Cardiac muscle cell (in vitro differentiated cells and primary cell): ENCODE measurements at regions not wholly inside any gene's neighbourhood (a gene's known extent, or its start where the extent isn't known, plus 50 kb on each side); places are given as distances from the start of the nearest gene placed in this dataset.
"Not testable (repeated sequence)": the region's sequence is repeated elsewhere in the genome, so short reads cannot be mapped to it uniquely, and the experiment has no call there.

Experiments used
- DNase-seq, 2 donors: peaks; one replicate each; pipeline versions ENCODE4 v3.0.0 to v3.0.0-alpha.2; 2010 to 2017; ENCODE audit warnings: low read depth in 1 of 2, low spot score in 1 of 2
- H3K27ac ChIP-seq: fragments of 200-600 bp; sonication (generic); 2 replicates; pipeline ENCODE4 v1.5.1; 2016
- H3K27me3 ChIP-seq: fragments of 200-600 bp; sonication (generic); 2 replicates; pipeline ENCODE4 v1.6.0; 2016; ENCODE audit warnings: control low read depth
- H3K36me3 ChIP-seq: fragments of 200-600 bp; sonication (generic); 2 replicates; pipeline ENCODE4 v1.5.1; 2016; ENCODE audit warnings: control low read depth
- H3K4me1 ChIP-seq: fragments of 200-600 bp; sonication (generic); 2 replicates; pipeline ENCODE4 v1.8.1; 2017; ENCODE audit warnings: low read depth, mild to moderate bottlenecking, mixed run types
- H3K4me3 ChIP-seq: fragments of 200-600 bp; sonication (generic); 2 replicates; pipeline ENCODE4 v1.5.1; 2016; ENCODE audit warnings: mild to moderate bottlenecking
- H3K9me3 ChIP-seq: fragments of 200-600 bp; sonication (generic); 2 replicates; pipeline ENCODE4 v1.5.1; 2017; ENCODE audit warnings: low read depth, mild to moderate bottlenecking, control low read depth

DNA sequence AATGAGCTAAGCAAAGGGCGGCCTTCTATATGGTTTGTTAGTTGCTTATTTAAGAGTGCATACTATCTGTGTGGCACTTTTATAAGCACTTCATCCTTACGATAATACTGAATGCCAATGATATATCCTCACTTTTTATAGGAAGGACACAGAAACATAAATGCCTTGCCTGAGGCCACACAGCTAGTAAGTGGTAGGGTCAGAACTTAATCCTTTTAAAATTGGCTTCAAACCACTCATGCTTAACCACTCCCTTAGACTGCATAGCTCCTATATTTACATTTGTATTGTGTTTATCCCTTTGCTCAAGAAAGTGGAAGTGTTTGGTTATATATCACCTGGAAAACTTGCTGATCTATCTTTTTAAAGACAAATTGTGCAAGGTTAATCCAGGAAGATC is 50.5 kb upstream of the BDP1 start:
- not testable (repeated sequence) for DNase-seq, H3K36me3 ChIP-seq, H3K27me3 ChIP-seq, H3K4me1 ChIP-seq, H3K4me3 ChIP-seq, H3K27ac ChIP-seq, H3K9me3 ChIP-seq
